GM10248 (cell line): ENCODE measurements at regions not wholly inside any gene's neighbourhood (a gene's known extent, or its start where the extent isn't known, plus 50 kb on each side); places are given as distances from the start of the nearest gene placed in this dataset.

Experiments
- CTCF ChIA-PET: fragments of 300-600 bp; sonication (Branson Sonifier 250); formaldehyde crosslinking; extraction: SDS; loops from one replicate; lab custom pipeline; 2021; ENCODE audit warnings: antibody characterized with exemption; lab: Yijun Ruan, JAX
- POLR2A ChIA-PET: fragments of 350-650 bp; sonication (Branson Sonifier 250); formaldehyde crosslinking; extraction: SDS; loops from one replicate; lab custom pipeline; 2020; ENCODE audit warnings: antibody characterized with exemption; lab: Yijun Ruan, JAX
- DNase-seq: peaks from one replicate; pipeline ENCODE4 v3.0.0; 2012; ENCODE audit errors: extremely low spot score
- TF ChIP-seq, protein P1 (sequence below): IDR thresholded peaks from 2 replicates; pipeline ENCODE4 v1.5.1; 2012; ENCODE audit warnings: mild to moderate bottlenecking, low read depth; ENCODE audit errors: extremely low read depth, missing control alignments, control extremely low read depth

DNA sequence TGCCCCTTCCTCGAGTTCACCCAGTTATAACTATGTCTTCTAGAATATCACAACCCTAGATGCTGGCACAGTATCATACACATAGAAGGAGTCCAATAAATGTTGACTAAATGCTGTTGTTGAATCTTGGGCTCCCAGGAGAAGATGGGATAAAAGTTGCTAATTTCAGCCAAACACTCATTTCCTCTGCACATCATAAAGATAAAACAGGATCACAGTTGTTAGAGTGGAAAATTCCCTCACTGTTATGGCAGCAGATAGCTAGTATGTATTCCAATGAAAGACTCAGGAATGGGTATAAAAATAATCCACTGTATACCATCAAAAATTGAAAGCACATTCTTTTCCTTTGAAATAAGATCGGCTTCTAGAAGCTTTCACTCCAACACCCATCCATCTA is 294.9 kb upstream of the TSHZ2 start:
- TF ChIP-seq, protein P1, sequence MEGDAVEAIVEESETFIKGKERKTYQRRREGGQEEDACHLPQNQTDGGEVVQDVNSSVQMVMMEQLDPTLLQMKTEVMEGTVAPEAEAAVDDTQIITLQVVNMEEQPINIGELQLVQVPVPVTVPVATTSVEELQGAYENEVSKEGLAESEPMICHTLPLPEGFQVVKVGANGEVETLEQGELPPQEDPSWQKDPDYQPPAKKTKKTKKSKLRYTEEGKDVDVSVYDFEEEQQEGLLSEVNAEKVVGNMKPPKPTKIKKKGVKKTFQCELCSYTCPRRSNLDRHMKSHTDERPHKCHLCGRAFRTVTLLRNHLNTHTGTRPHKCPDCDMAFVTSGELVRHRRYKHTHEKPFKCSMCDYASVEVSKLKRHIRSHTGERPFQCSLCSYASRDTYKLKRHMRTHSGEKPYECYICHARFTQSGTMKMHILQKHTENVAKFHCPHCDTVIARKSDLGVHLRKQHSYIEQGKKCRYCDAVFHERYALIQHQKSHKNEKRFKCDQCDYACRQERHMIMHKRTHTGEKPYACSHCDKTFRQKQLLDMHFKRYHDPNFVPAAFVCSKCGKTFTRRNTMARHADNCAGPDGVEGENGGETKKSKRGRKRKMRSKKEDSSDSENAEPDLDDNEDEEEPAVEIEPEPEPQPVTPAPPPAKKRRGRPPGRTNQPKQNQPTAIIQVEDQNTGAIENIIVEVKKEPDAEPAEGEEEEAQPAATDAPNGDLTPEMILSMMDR, result no peak
- no peak for DNase-seq
- ChIA-PET CTCF (no interaction called here), POLR2A (no interaction called here)

DNA sequence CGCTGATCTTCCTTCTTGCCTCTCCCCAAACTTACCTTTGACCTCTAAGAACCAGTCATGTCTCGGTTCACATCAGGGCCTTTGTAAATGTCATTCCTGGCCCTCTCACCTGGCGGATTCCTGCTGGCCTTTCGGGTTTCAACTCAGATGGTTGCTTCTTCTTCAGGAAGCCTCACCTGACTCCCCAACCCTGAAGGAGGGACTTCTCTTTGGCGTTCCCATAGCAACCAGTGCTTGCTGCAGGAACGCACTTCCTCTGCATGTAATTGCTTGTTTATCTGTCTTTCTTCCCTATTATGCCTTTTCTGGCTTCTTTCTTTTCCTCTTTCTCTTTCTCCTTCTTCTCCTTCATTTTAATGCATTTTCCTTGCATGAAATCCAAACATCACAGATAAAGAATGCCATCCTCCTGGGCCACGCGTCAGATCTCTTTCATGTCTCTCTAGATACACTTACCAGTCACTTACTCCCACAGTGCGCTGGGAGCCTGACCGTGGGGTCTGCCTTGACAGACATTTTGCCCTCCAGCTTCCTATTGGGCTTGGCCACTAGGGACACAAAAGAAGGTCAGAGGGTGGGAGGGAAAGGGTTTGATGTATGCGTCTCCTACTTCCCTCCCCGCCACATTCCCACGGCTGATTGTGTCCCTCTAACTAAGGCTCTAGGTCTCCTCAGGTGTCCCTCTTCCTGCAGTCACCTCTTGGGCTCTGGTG is 295.7 kb upstream of the TSHZ2 start:
- ChIA-PET CTCF (no interaction called here), POLR2A (no interaction called here)
- no peak for DNase-seq
- TF ChIP-seq, protein P1, result no peak

DNA sequence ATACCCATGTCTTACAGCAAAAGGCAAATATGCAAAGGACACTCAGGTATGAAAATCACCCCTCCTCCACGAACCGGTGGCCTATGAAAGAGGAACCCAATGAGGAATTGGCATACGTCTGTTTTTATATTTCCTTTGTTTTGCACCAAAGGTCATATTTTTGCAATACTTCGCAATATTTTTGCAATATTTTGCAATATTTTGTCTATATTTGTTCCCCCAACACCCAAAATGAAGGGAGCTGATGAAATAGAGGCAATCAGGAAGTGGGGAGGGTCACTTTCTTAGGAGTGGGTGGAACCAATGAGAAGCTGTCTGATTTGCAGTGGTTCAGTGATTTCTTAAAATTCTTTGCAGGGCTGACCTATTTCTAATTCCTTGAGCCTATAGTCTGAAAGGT is 296.8 kb upstream of the TSHZ2 start:
- POLR2A ChIA-PET, result no interaction called here
- DNase-seq, result no peak
- CTCF ChIA-PET, result no interaction called here
- TF ChIP-seq, protein P1, result no peak

DNA sequence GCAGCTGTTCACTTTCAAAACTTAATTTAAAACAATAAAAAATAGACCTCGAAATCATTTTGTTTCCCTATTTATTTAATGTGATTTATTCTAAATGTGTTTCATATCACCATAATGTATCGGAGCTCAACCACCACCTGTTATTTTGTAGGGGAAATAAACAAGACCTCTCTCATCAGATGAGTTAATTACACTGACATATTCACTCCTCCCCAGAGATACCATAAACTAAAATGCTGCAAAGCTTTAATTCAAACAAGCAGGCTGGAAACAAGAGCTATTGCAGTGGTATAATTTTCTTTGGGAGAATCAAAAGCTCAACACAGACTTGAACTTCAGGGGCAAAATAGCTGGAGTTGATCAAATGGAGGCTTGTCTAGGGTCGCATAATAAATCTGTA is 303.5 kb upstream of the TSHZ2 start:
- no peak for DNase-seq
- ChIA-PET CTCF (no interaction called here), POLR2A (no interaction called here)
- TF ChIP-seq, protein P1, result no peak

DNA sequence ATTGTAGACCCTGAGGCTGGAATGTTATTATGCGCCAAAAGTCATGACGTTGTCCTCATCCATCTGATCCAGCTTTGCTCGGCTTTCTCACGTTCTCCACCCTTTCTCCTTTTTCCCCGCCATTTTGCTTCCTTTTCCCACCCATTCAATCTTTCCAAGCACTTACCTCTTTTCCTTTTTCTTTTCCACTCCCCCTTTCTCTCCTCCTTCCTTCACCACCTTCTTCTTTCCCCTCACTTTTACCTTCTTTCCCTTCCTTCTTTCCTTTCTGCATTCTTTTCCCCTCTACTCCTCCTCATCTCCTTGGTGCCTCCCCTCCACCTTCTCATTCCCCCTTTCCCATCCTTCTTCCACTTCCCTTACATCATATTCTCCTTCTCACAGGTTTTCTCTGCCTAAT is 304.8 kb upstream of the TSHZ2 start:
- POLR2A ChIA-PET, result no interaction called here
- CTCF ChIA-PET, result no interaction called here
- TF ChIP-seq, protein P1, result no peak
- no peak for DNase-seq

DNA sequence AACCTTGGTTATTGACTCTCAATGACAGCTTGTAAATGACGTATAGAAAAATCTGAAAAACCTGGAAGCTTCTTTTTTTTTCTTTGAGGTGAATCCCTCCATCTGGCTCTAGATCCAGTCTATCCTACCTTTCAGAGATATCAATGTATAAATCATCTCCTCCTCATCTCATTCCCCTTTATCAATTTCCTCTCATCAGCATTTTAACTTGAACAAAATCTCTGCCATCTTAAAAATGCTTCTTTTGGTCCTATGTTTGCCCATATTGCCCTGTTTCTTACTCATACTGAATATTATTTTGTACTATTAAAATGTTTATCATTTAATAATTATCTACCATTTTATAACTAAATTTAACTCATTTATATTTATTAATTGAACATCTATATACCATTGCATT is 306.7 kb upstream of the TSHZ2 start:
- CTCF ChIA-PET, result no interaction called here
- POLR2A ChIA-PET, result no interaction called here
- TF ChIP-seq, protein P1, result no peak
- no peak for DNase-seq

DNA sequence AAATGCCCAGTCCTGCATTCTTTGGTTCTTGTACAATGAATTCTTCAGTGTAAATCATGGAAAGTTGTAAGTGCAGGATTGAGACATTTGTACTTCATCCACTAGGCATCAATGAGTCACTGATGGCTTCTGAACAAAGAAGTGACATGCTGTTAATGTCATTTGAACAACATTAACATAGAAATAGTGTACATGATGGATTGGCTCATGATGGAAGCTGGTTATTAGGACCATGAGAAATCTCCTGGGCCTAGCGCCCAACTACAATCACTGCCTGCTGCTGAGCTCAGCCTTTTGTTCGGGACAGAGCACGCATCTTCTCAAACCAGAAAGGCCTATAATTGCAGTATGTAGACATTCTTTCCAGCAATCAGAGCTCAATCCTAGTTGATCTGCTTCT is 316.8 kb upstream of the TSHZ2 start:
- DNase-seq, result no peak
- POLR2A ChIA-PET, result no interaction called here
- TF ChIP-seq, protein P1, result no peak
- CTCF ChIA-PET, result no interaction called here
